Sigmoid colon (tissue), 6 donors: ENCODE measurements at regions not wholly inside any gene's neighbourhood (a gene's known extent, or its start where the extent isn't known, plus 50 kb on each side); places are given as distances from the start of the nearest gene placed in this dataset.

Experiments used
- DNase-seq: peaks from one replicate; pipeline ENCODE4 v3.0.0-alpha.2; 2019
- H3K27ac ChIP-seq, 4 donors: fragments of 200-600 bp; sonication (generic); one replicate each; pipeline ENCODE4 v1.5.1; 2016 to 2019; ENCODE audit warnings: mild to moderate bottlenecking in 1 of 4
- H3K27me3 ChIP-seq, 3 donors: fragments of 200-600 bp; sonication (generic); one replicate each; pipeline ENCODE4 v1.5.1; 2019; ENCODE audit warnings: mild to moderate bottlenecking in 1 of 3
- H3K36me3 ChIP-seq, 4 donors: fragments of 200-600 bp; sonication (generic); one replicate each; pipeline ENCODE4 v1.5.1; 2016 to 2019
- H3K4me1 ChIP-seq, 4 donors: fragments of 200-600 bp; sonication (generic); one replicate each; pipeline ENCODE4 v1.5.1; 2017 to 2019
- H3K4me3 ChIP-seq, 4 donors: fragments of 200-600 bp; sonication (generic); one replicate each; pipeline ENCODE4 v1.5.1; 2017 to 2019; ENCODE audit warnings: mild to moderate bottlenecking in 2 of 4, moderate library complexity in 1 of 4
- H3K9me3 ChIP-seq, 4 donors: fragments of 200-600 bp in 3 of 4; sonication (generic) in 3 of 4; one replicate each; pipeline versions ENCODE4 v1.5.1 to v1.6.1; 2013 to 2019
- CTCF ChIP-seq, 4 experiments: fragments of 450-650 bp in 3 of 4; fragments of 200-600 bp in 1 of 4; IDR thresholded peaks; one replicate each; pipeline ENCODE4 v1.5.1; 2016 to 2019; ENCODE audit warnings: antibody characterized with exemption in 4 of 4, mild to moderate bottlenecking in 3 of 4, moderate library complexity in 2 of 4
- EP300 ChIP-seq, 4 donors: sonication (generic); formaldehyde crosslinking; IDR thresholded peaks; one replicate each; pipeline ENCODE4 v1.6.1; 2017; ENCODE audit warnings: antibody characterized with exemption in 4 of 4
- POLR2A ChIP-seq, 2 donors: fragments of 450-650 bp; IDR thresholded peaks; one replicate each; pipeline ENCODE4 v1.6.1; 2016; ENCODE audit warnings: antibody characterized with exemption in 2 of 2, mild to moderate bottlenecking in 2 of 2, moderate library complexity in 2 of 2
- POLR2AphosphoS5 ChIP-seq, 4 donors: sonication (generic); formaldehyde crosslinking; IDR thresholded peaks; one replicate each; pipeline ENCODE4 v1.6.1; 2017; ENCODE audit warnings: antibody characterized with exemption in 4 of 4
- WGBS, 2 donors: extraction: QIAGEN DNeasy Blood & Tissue Kit; methylation state at CpG; one replicate each; pipeline ENCODE4 v1.1.7; 2013; 5-methylcytosine and 5-hydroxymethylcytosine counted together
- intact Hi-C: fragments of 100-400 bp; cut with DNase I; formaldehyde crosslinking; loops from one replicate; pipeline ENCODE4 v1.15.1; 2023
- donor health status: healthy with polysubstance abuse.
- donor health status: healthy.

GRCh38 chr20:19823216-19823615 is 65.2 kb downstream of the RIN2 start:
- peaks cover 0 to 9% (median 0%) of the 10 kb centered on the region in 4 donors for H3K36me3 ChIP-seq
- intact Hi-C loops, result no loop called here
- no peaks in the 10 kb centered on the region for H3K4me1 ChIP-seq
- no peaks in the 10 kb centered on the region for H3K27me3 ChIP-seq
- no peak for DNase-seq
- no peak for TF ChIP-seq POLR2AphosphoS5 (IDR thresholded peaks at IDR 0.05)
- no peak for TF ChIP-seq POLR2A (IDR thresholded peaks at IDR 0.05)
- no peak for TF ChIP-seq CTCF (IDR thresholded peaks at IDR 0.05)
- no peak for TF ChIP-seq EP300 (IDR thresholded peaks at IDR 0.05)
- no peaks in the 10 kb centered on the region for H3K9me3 ChIP-seq
- H3K27ac ChIP-seq, result peak overlapping the region in 1 of 4 donors; percentile 27
- 84 to 97% methylated on average over 5 of the region's 5 CpGs for WGBS, 2 donors
- H3K4me3 ChIP-seq, result no peak overlapping the region

- H3K27ac ChIP-seq, result peak overlapping the region in 1 of 4 donors; percentile 27
- H3K4me3 ChIP-seq, result no peak overlapping the region
- TF ChIP-seq POLR2A (IDR thresholded peaks at IDR 0.05) (no peak), POLR2AphosphoS5 (IDR thresholded peaks at IDR 0.05) (no peak), EP300 (IDR thresholded peaks at IDR 0.05) (no peak), CTCF (IDR thresholded peaks at IDR 0.05) (no peak)
- H3K36me3 ChIP-seq, result peaks cover 0 to 9% (median 0%) of the 10 kb centered on the region in 4 donors
- DNase-seq, result no peak
- WGBS, 2 donors, result 80 to 86% methylated on average over 10 of the region's 10 CpGs
- intact Hi-C loops, result no loop called here
- H3K4me1 ChIP-seq, result no peaks in the 10 kb centered on the region
- no peaks in the 10 kb centered on the region for H3K27me3 ChIP-seq
- H3K9me3 ChIP-seq, result no peaks in the 10 kb centered on the region
Observed at GRCh38 chr20:19823971-19824370, 65.9 kb downstream of the RIN2 start.

- intact Hi-C loops, result no loop called here
- WGBS, 2 donors, result 97% methylated on average over 3 of the region's 3 CpGs
- TF ChIP-seq CTCF (IDR thresholded peaks at IDR 0.05) (no peak), POLR2AphosphoS5 (IDR thresholded peaks at IDR 0.05) (no peak), EP300 (IDR thresholded peaks at IDR 0.05) (no peak), POLR2A (IDR thresholded peaks at IDR 0.05) (no peak)
- Histone ChIP-seq H3K4me1 (no peaks in the 10 kb centered on the region), H3K27me3 (no peaks in the 10 kb centered on the region), H3K27ac (no peak overlapping the region), H3K9me3 (no peaks in the 10 kb centered on the region), H3K36me3 (peaks cover 0 to 9% (median 0%) of the 10 kb centered on the region in 4 donors), H3K4me3 (no peak overlapping the region)
- DNase-seq, result no peak
Observed at GRCh38 chr20:19824861-19825260, 66.8 kb downstream of the RIN2 start.

- Histone ChIP-seq H3K4me1 (no peaks in the 10 kb centered on the region), H3K27ac (no peak overlapping the region), H3K36me3 (peaks cover 0 to 9% (median 0%) of the 10 kb centered on the region in 4 donors), H3K27me3 (no peaks in the 10 kb centered on the region), H3K9me3 (no peaks in the 10 kb centered on the region), H3K4me3 (no peak overlapping the region)
- intact Hi-C loops, result no loop called here
- 87 to 92% methylated on average over 3 of the region's 3 CpGs for WGBS, 2 donors
- DNase-seq, result no peak
- TF ChIP-seq POLR2AphosphoS5 (IDR thresholded peaks at IDR 0.05) (no peak), EP300 (IDR thresholded peaks at IDR 0.05) (no peak), CTCF (IDR thresholded peaks at IDR 0.05) (no peak), POLR2A (IDR thresholded peaks at IDR 0.05) (no peak)
Observed at GRCh38 chr20:19826179-19826914, 68.3 kb downstream of the RIN2 start.
